Panc1 (cell line): ENCODE measurements at regions not wholly inside any gene's neighbourhood (a gene's known extent, or its start where the extent isn't known, plus 50 kb on each side); places are given as distances from the start of the nearest gene placed in this dataset.

Source experiments
- ATAC-seq: fragments of 200-7000 bp; cut with Tn5 transposase; 2 replicates; pipeline ENCODE4 v1.9.1; 2020; ENCODE audit warnings: mild to moderate bottlenecking, moderate library complexity
- BruUV-seq: library from RNA; stranded (reverse); fragments of 400-500 nt; replicated peaks from 2 replicates; lab custom pipeline; 2021; lab: Mats Ljungman, UMichigan
- CTCF ChIA-PET: fragments of 300-600 bp; sonication (Branson Sonifier 250); formaldehyde crosslinking; loops from one replicate; lab custom pipeline; 2022; ENCODE audit warnings: antibody characterized with exemption; lab: Charles Lee
- POLR2A ChIA-PET: fragments of 300-600 bp; sonication (Branson Sonifier 250); formaldehyde crosslinking; loops from one replicate; lab custom pipeline; 2022; ENCODE audit warnings: antibody characterized with exemption; lab: Charles Lee
- DNase-seq: peaks from one replicate; pipeline ENCODE4 v3.0.0-alpha.2; 2010; ENCODE audit warnings: low read depth, low spot score
- H3K27ac ChIP-seq: 2 replicates; pipeline ENCODE4 v1.5.1; 2011; ENCODE audit warnings: mild to moderate bottlenecking, low read length, inconsistent platforms
- H3K27me3 ChIP-seq: fragments of 200-500 bp; sonication (Bioruptor generic); 2 replicates; pipeline ENCODE4 v1.6.0; 2014; ENCODE audit warnings: low read length, inconsistent platforms; ENCODE audit not compliant: control insufficient read depth, insufficient read depth
- H3K36me3 ChIP-seq: fragments of 200-500 bp; sonication (Bioruptor generic); 2 replicates; pipeline ENCODE4 v1.5.1; 2014; ENCODE audit warnings: inconsistent platforms, mild to moderate bottlenecking, low read length, moderate library complexity; ENCODE audit not compliant: control insufficient read depth, insufficient read depth
- H3K4me1 ChIP-seq: 2 replicates; pipeline ENCODE4 v1.5.1; 2011; ENCODE audit warnings: inconsistent platforms, mild to moderate bottlenecking, low read length, moderate library complexity; ENCODE audit not compliant: control insufficient read depth, insufficient read depth
- H3K4me3 ChIP-seq, 2 experiments: 2 replicates each; pipeline ENCODE4 v1.5.1; 2011 to 2012; ENCODE audit warnings: low read depth in 2 of 2, low read length in 2 of 2, mild to moderate bottlenecking in 2 of 2, inconsistent platforms in 1 of 2, moderate library complexity in 1 of 2
- H3K9me3 ChIP-seq: fragments of 200-500 bp; sonication (Bioruptor generic); 2 replicates; pipeline ENCODE4 v1.5.1; 2014; ENCODE audit warnings: low read depth, mild to moderate bottlenecking, inconsistent platforms, low read length, moderate library complexity; ENCODE audit not compliant: control insufficient read depth, insufficient read depth
- CTCF ChIP-seq: fragments of 450-650 bp; IDR thresholded peaks from 2 replicates; pipeline ENCODE4 v1.5.1; 2017; ENCODE audit warnings: mild to moderate bottlenecking
- POLR2AphosphoS5 ChIP-seq: IDR thresholded peaks from 2 replicates; pipeline ENCODE4 v1.6.1; 2012; ENCODE audit warnings: mild to moderate bottlenecking, low read depth, low read length, moderate library complexity
- REST ChIP-seq, 2 experiments: IDR thresholded peaks; 2 replicates each; pipeline ENCODE4 v1.6.1; 2011 to 2012; ENCODE audit warnings: low read depth in 2 of 2, control low read depth in 1 of 2, low read length in 1 of 2, mild to moderate bottlenecking in 1 of 2, moderate library complexity in 1 of 2; ENCODE audit not compliant: insufficient read depth in 1 of 2
- SIN3A ChIP-seq: IDR thresholded peaks from 2 replicates; pipeline ENCODE4 v1.6.1; 2012; ENCODE audit warnings: low read depth, mild to moderate bottlenecking, low read length, moderate library complexity, borderline replicate concordance; ENCODE audit not compliant: insufficient read depth
- TCF7L2 ChIP-seq: IDR thresholded peaks from 2 replicates; pipeline ENCODE4 v1.6.1; 2011; ENCODE audit warnings: mild to moderate bottlenecking, low read depth, low read length, inconsistent platforms
- in situ Hi-C: cut with HindIII; loops from 2 replicates; pipeline ENCODE4 v1.10.0; 2016; ENCODE audit warnings: low sequenced_read_pairs, low pct_unique_long_range_greater_than_20kb
- intact Hi-C: fragments of 100-400 bp; cut with micrococcal nuclease; formaldehyde crosslinking; loops from one replicate; pipeline ENCODE4 v1.10.0; 2022; ENCODE audit not compliant: unreplicated experiment

GRCh38 chr9:1115370-1115769 is 65.2 kb downstream of the DMRT2 start:
- ChIA-PET POLR2A (no interaction called here), CTCF (no interaction called here)
- Histone ChIP-seq H3K27me3 (no peaks in the 10 kb centered on the region), H3K27ac (no peak overlapping the region), H3K4me1 (no peaks in the 10 kb centered on the region), H3K36me3 (no peaks in the 10 kb centered on the region), H3K4me3 (no peak overlapping the region), H3K9me3 (no peaks in the 10 kb centered on the region)
- TF ChIP-seq REST (IDR thresholded peaks at IDR 0.05; ENCODE audit: insufficient read depth in 1 of 2, low read depth in 2 of 2, low read length in 1 of 2) (no peak), POLR2AphosphoS5 (no peak), SIN3A (no peak), CTCF (no peak), TCF7L2 (no peak)
- no TSS peak for BruUV-seq
- DNase-seq (no peak), ATAC-seq (no peak)
- intact Hi-C loops: no loop called here
- in situ Hi-C loops: no loop called here

- no peak overlapping the region for H3K4me3 ChIP-seq
- no peak for ATAC-seq
- H3K9me3 ChIP-seq: no peaks in the 10 kb centered on the region
- intact Hi-C loops (no loop called here), in situ Hi-C loops (no loop called here)
- no peaks in the 10 kb centered on the region for H3K36me3 ChIP-seq
- DNase-seq: no peak
- TF ChIP-seq POLR2AphosphoS5 (no peak), REST (IDR thresholded peaks at IDR 0.05; ENCODE audit: insufficient read depth in 1 of 2, low read depth in 2 of 2, low read length in 1 of 2) (no peak), SIN3A (no peak), CTCF (no peak), TCF7L2 (no peak)
- no peaks in the 10 kb centered on the region for H3K4me1 ChIP-seq
- no peaks in the 10 kb centered on the region for H3K27me3 ChIP-seq
- CTCF ChIA-PET: no interaction called here
- POLR2A ChIA-PET: no interaction called here
- no peak overlapping the region for H3K27ac ChIP-seq
- no TSS peak for BruUV-seq
Observed at GRCh38 chr9:1117439-1117838, 67.3 kb downstream of the DMRT2 start.
